ENCODE measurements at regions not wholly inside any gene's neighbourhood (a gene's known extent, or its start where the extent isn't known, plus 50 kb on each side); places are given as distances from the start of the nearest gene placed in this dataset.
"Not testable (repeated sequence)": the region's sequence is repeated elsewhere in the genome, so short reads cannot be mapped to it uniquely, and the experiment has no call there.

GRCh38 chr3:159045279-159045885, 243.5 kb downstream of the MFSD1 start:
- no peak for DNase-seq (ENCODE audit: low read depth, low spot score)

- no peak for DNase-seq (ENCODE audit: low read depth, low spot score)
Measured at GRCh38 chr3:159047361-159047760, 245.5 kb downstream of the MFSD1 start.

GRCh38 chr3:159052494-159052893, 250.6 kb downstream of the MFSD1 start:
- DNase-seq (ENCODE audit: low read depth, low spot score) = not testable (repeated sequence)

GRCh38 chr3:159057621-159058020, 255.8 kb downstream of the MFSD1 start:
- DNase-seq (ENCODE audit: low read depth, low spot score) = no peak

GRCh38 chr3:159058859-159059258, 257.0 kb downstream of the MFSD1 start:
- no peak for DNase-seq (ENCODE audit: low read depth, low spot score)

- no peak for DNase-seq (ENCODE audit: low read depth, low spot score)
Measured at GRCh38 chr3:159059395-159059794, 257.5 kb downstream of the MFSD1 start.

GRCh38 chr3:159062734-159063410, 261.0 kb downstream of the MFSD1 start:
- no peak for DNase-seq (ENCODE audit: low read depth, low spot score)

- DNase-seq (ENCODE audit: low read depth, low spot score) = no peak
Measured at GRCh38 chr3:159069091-159069490, 267.2 kb downstream of the MFSD1 start, which contains the start of gene IQCJ. Gene IQCJ, plus strand, starts transcription at chr3:159069319.

- no peak for DNase-seq (ENCODE audit: low read depth, low spot score)
Measured at GRCh38 chr3:159069866-159070425, 268.1 kb downstream of the MFSD1 start.

GRCh38 chr3:159074756-159075701, 273.2 kb downstream of the MFSD1 start:
- DNase-seq (ENCODE audit: low read depth, low spot score) = no peak

GRCh38 chr3:159077860-159078259, 276.0 kb downstream of the MFSD1 start:
- DNase-seq (ENCODE audit: low read depth, low spot score) = no peak

- DNase-seq (ENCODE audit: low read depth, low spot score) = no peak
Measured at GRCh38 chr3:159080256-159080655, 278.4 kb downstream of the MFSD1 start.

- DNase-seq (ENCODE audit: low read depth, low spot score) = no peak
Measured at GRCh38 chr3:159080821-159081220, 279.0 kb downstream of the MFSD1 start.

GRCh38 chr3:159082519-159082918, 280.7 kb downstream of the MFSD1 start:
- DNase-seq (ENCODE audit: low read depth, low spot score) = no peak

- no peak for DNase-seq (ENCODE audit: low read depth, low spot score)
Measured at GRCh38 chr3:159091936-159092335, 290.1 kb downstream of the MFSD1 start.

GRCh38 chr3:159102001-159102400, 300.1 kb downstream of the MFSD1 start:
- no peak for DNase-seq (ENCODE audit: low read depth, low spot score)

- DNase-seq (ENCODE audit: low read depth, low spot score) = no peak
Measured at GRCh38 chr3:159112724-159113123, 310.9 kb downstream of the MFSD1 start.

- DNase-seq (ENCODE audit: low read depth, low spot score) = no peak
Measured at GRCh38 chr3:159113221-159113875, 311.5 kb downstream of the MFSD1 start.

- DNase-seq (ENCODE audit: low read depth, low spot score) = no peak
Measured at GRCh38 chr3:159114582-159114981, 312.7 kb downstream of the MFSD1 start.

- no peak for DNase-seq (ENCODE audit: low read depth, low spot score)
Measured at GRCh38 chr3:159123877-159124276, 322.0 kb downstream of the MFSD1 start.

GRCh38 chr3:159126261-159127020, 324.6 kb downstream of the MFSD1 start:
- DNase-seq (ENCODE audit: low read depth, low spot score) = no peak

Measured in brain pericyte (primary cell).